Retinal pigment epithelial cell (primary cell): ENCODE measurements at regions not wholly inside any gene's neighbourhood (a gene's known extent, or its start where the extent isn't known, plus 50 kb on each side); places are given as distances from the start of the nearest gene placed in this dataset.

ENCODE experiments used
- DNase-seq: peaks from one replicate; pipeline ENCODE4 v3.0.0-alpha.2; 2010; ENCODE audit warnings: low read depth
- H3K4me3 ChIP-seq: 2 replicates; pipeline ENCODE4 v1.5.1; 2011; ENCODE audit warnings: mild to moderate bottlenecking, low read length, control low read depth, moderate library complexity
- CTCF ChIP-seq: conservative IDR thresholded peaks from 2 replicates; pipeline ENCODE4 v1.5.1; 2011; ENCODE audit warnings: low read depth, low read length, control low read depth, inconsistent platforms

GRCh38 chr1:117271129-117271528 lies 60.4 kb upstream of the VTCN1 start:
- no peak for DNase-seq
- H3K4me3 ChIP-seq = no peak overlapping the region
- no peak for TF ChIP-seq CTCF

- DNase-seq = no peak
- TF ChIP-seq CTCF = no peak
- no peak overlapping the region for H3K4me3 ChIP-seq
These were observed 60.0 kb upstream of the VTCN1 start for GRCh38 chr1:117270679-117271078.

GRCh38 chr1:117268535-117269455 lies 58.1 kb upstream of the VTCN1 start:
- TF ChIP-seq CTCF = no peak
- no peak overlapping the region for H3K4me3 ChIP-seq
- no peak for DNase-seq

- H3K4me3 ChIP-seq = no peak overlapping the region
These were observed 56.6 kb upstream of the VTCN1 start for GRCh38 chr1:117267232-117267774.

GRCh38 chr1:117262976-117263375 lies 52.2 kb upstream of the VTCN1 start:
- H3K4me3 ChIP-seq = no peak overlapping the region
- DNase-seq = no peak
- no peak for TF ChIP-seq CTCF

More at GRCh38 chr1:117267232-117267774, 56.6 kb upstream of the VTCN1 start:
- no peak for DNase-seq
- no peak for TF ChIP-seq CTCF

GRCh38 chr1:117261424-117261785 lies 50.7 kb upstream of the VTCN1 start:
- no peak overlapping the region for H3K4me3 ChIP-seq
- no peak for TF ChIP-seq CTCF
- DNase-seq = no peak

GRCh38 chr1:117260761-117261423 lies 50.2 kb upstream of the VTCN1 start:
- no peak for DNase-seq
- no peak for TF ChIP-seq CTCF

More at GRCh38 chr1:117260761-117261423, 50.2 kb upstream of the VTCN1 start:
- no peak overlapping the region for H3K4me3 ChIP-seq
